ENCODE measurements at regions not wholly inside any gene's neighbourhood (a gene's known extent, or its start where the extent isn't known, plus 50 kb on each side); places are given as distances from the start of the nearest gene placed in this dataset.

- no peak for DNase-seq (ENCODE audit: low spot score)
These were observed 1132.4 kb downstream of the BRD1 start for GRCh38 chr22:48695251-48695650.

- DNase-seq (ENCODE audit: low spot score), result no peak
These were observed 1133.3 kb downstream of the BRD1 start for GRCh38 chr22:48694296-48694883.

- DNase-seq (ENCODE audit: low spot score), result no peak
These were observed 1134.1 kb downstream of the BRD1 start for GRCh38 chr22:48693377-48694135.

GRCh38 chr22:48692734-48693376 is 1134.8 kb downstream of the BRD1 start:
- DNase-seq (ENCODE audit: low spot score), result no peak

GRCh38 chr22:48691431-48691851 is 1136.2 kb downstream of the BRD1 start:
- DNase-seq (ENCODE audit: low spot score), result no peak

- DNase-seq (ENCODE audit: low spot score), result no peak
These were observed 1136.9 kb downstream of the BRD1 start for GRCh38 chr22:48690583-48691317.

GRCh38 chr22:48689206-48689605 is 1138.5 kb downstream of the BRD1 start:
- DNase-seq (ENCODE audit: low spot score), result no peak

GRCh38 chr22:48688366-48688765 is 1139.3 kb downstream of the BRD1 start:
- no peak for DNase-seq (ENCODE audit: low spot score)

GRCh38 chr22:48687606-48688005 is 1140.1 kb downstream of the BRD1 start:
- DNase-seq (ENCODE audit: low spot score), result no peak

- DNase-seq (ENCODE audit: low spot score), result no peak
These were observed 1140.9 kb downstream of the BRD1 start for GRCh38 chr22:48686694-48687302.

GRCh38 chr22:48685767-48686166 is 1141.9 kb downstream of the BRD1 start:
- no peak for DNase-seq (ENCODE audit: low spot score)

- DNase-seq (ENCODE audit: low spot score), result no peak
These were observed 1144.0 kb downstream of the BRD1 start for GRCh38 chr22:48683640-48684039.

GRCh38 chr22:48682504-48682903 is 1145.2 kb downstream of the BRD1 start:
- DNase-seq (ENCODE audit: low spot score), result no peak

- no peak for DNase-seq (ENCODE audit: low spot score)
These were observed 1147.1 kb downstream of the BRD1 start for GRCh38 chr22:48680601-48681000.

- no peak for DNase-seq (ENCODE audit: low spot score)
These were observed 1147.8 kb downstream of the BRD1 start for GRCh38 chr22:48679656-48680555.

- no peak for DNase-seq (ENCODE audit: low spot score)
These were observed 1149.2 kb downstream of the BRD1 start for GRCh38 chr22:48678171-48679135.

GRCh38 chr22:48677621-48678020 is 1150.1 kb downstream of the BRD1 start:
- DNase-seq (ENCODE audit: low spot score), result no peak

- no peak for DNase-seq (ENCODE audit: low spot score)
These were observed 1150.5 kb downstream of the BRD1 start for GRCh38 chr22:48677168-48677520.

GRCh38 chr22:48676266-48677167 is 1151.2 kb downstream of the BRD1 start:
- no peak for DNase-seq (ENCODE audit: low spot score)

All from AG08396 (cell line).